ENCODE measurements at regions not wholly inside any gene's neighbourhood (a gene's known extent, or its start where the extent isn't known, plus 50 kb on each side); places are given as distances from the start of the nearest gene placed in this dataset.

DNA sequence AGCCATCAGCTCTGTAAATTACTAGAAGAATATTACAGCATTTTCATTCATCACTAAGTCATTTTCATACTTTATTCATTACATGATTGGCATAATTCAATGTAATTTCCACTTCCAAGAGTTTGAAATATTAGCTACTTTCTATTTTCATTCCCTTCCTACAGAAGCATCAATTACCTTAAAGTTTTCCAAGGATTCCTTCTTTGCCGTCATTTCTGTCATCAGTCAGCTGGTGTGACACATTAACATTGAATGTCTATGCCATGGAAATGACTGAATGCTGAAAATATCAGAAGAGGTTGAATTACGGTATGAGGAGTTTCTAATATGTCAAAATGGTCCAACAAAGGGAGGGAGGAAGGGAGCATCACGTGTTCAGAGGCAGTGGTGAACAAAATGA is 718.2 kb upstream of the GRM7 start:
- DNase-seq = no peak

DNA sequence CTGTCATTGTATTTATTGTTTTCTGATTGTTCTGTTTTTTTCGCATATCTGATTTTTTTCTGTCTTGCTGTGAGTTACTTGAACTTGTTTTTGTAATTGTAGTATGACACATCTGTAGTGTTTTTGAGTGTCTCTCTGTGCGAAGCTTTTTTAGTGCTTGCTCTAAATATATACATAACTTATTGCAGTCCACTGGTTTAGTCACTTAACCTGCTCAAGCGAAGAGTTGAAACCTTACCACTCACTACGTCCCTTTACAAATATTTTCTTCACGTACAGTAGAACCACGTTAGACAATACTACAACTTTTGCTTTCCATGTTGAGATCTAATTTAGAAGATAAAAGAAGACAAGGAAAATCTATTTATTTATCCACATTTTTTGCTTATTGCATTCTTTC is 713.0 kb upstream of the GRM7 start:
- ATAC-seq (no peak), DNase-seq (no peak)
- no peaks in the 10 kb centered on the region for H3K27me3 ChIP-seq (ENCODE audit: control insufficient read depth, insufficient read depth)
- intact Hi-C loops (cut with DNase I) = no loop called here
- no peaks in the 10 kb centered on the region for H3K9me3 ChIP-seq (ENCODE audit: control insufficient read depth, low read length)
- no peak overlapping the region for H3K27ac ChIP-seq (ENCODE audit: low read length)
- H3K4me3 ChIP-seq (ENCODE audit: low read length) = no peak overlapping the region
- WGBS = 85% methylated on average over 6 of the region's 6 CpGs
- H3K4me1 ChIP-seq (ENCODE audit: control insufficient read depth, insufficient read depth, low read length) = no peaks in the 10 kb centered on the region

More for the DNA sequence above, 718.2 kb upstream of the GRM7 start:
- no peaks in the 10 kb centered on the region for H3K27me3 ChIP-seq (ENCODE audit: control insufficient read depth, insufficient read depth)
- intact Hi-C loops (cut with DNase I) = no loop called here
- 49% methylated on average over 3 of the region's 3 CpGs for WGBS
- no peak overlapping the region for H3K4me3 ChIP-seq (ENCODE audit: low read length)
- H3K4me1 ChIP-seq (ENCODE audit: control insufficient read depth, insufficient read depth, low read length) = no peaks in the 10 kb centered on the region
- no peak overlapping the region for H3K27ac ChIP-seq (ENCODE audit: low read length)
- no peak for ATAC-seq
- no peaks in the 10 kb centered on the region for H3K9me3 ChIP-seq (ENCODE audit: control insufficient read depth, low read length)

DNA sequence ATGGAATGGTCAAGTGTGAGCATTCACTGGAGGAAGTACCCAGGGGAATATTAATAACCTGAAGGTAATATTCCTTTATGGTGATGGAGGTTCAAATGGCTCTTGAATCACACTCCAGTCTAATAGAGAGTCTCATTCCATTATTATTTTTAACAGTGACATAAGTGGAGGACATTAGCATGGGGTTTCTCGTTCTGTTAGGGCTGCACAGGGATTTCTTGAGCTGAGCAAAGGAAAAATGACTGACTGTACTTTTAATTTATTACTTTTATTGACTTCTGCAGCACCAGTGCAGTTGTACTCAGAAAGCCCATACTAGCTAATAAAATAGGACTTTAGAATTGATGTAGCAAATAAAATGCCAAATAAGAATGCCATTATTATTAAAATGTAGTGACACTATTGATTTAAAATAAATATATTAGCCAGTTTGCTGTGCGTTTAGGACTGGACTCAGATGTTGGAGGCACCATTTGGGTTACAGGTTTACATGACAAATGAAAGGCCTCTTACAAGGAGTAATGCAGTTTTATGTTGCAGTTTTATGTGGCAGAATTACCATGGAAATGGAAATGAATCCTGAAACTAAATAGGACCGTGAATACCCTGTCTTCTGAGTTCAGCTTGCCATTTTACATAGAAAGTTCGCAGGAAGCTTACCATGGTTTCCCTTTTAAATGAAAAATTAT is 705.1 kb upstream of the GRM7 start:
- intact Hi-C loops (cut with DNase I) = no loop called here
- Histone ChIP-seq H3K27ac (ENCODE audit: low read length) (no peak overlapping the region), H3K4me3 (ENCODE audit: low read length) (no peak overlapping the region), H3K4me1 (ENCODE audit: control insufficient read depth, insufficient read depth, low read length) (no peaks in the 10 kb centered on the region), H3K9me3 (ENCODE audit: control insufficient read depth, low read length) (no peaks in the 10 kb centered on the region), H3K27me3 (ENCODE audit: control insufficient read depth, insufficient read depth) (no peaks in the 10 kb centered on the region)
- 73% methylated on average over 4 of the region's 4 CpGs for WGBS
- ATAC-seq (no peak), DNase-seq (no peak)

DNA sequence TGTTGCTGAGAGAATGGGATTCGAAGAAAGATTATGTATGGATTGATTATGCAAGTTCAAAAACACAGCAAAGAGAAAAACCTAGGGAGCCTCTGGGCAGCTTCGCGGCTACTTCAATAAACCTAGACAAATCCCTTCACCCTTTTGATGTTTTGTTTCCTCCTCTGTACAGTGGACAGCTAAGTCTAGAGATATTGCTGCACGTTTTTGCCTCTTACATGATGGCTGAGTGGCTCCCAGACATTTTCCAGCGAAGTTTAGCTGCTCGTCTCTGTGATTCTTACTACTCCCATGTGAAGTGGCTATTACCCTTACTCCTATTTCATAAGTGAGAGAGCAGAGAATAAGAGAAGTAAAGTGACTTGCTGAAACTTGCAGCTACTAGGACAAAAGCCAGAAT is 695.0 kb upstream of the GRM7 start:
- Histone ChIP-seq H3K9me3 (ENCODE audit: control insufficient read depth, low read length) (no peaks in the 10 kb centered on the region), H3K4me3 (ENCODE audit: low read length) (no peak overlapping the region), H3K27ac (ENCODE audit: low read length) (no peak overlapping the region), H3K4me1 (ENCODE audit: control insufficient read depth, insufficient read depth, low read length) (no peaks in the 10 kb centered on the region), H3K27me3 (ENCODE audit: control insufficient read depth, insufficient read depth) (no peaks in the 10 kb centered on the region)
- intact Hi-C loops (cut with DNase I) = no loop called here
- ATAC-seq (no peak), DNase-seq (no peak)
- WGBS = 72% methylated on average over 6 of the region's 6 CpGs

DNA sequence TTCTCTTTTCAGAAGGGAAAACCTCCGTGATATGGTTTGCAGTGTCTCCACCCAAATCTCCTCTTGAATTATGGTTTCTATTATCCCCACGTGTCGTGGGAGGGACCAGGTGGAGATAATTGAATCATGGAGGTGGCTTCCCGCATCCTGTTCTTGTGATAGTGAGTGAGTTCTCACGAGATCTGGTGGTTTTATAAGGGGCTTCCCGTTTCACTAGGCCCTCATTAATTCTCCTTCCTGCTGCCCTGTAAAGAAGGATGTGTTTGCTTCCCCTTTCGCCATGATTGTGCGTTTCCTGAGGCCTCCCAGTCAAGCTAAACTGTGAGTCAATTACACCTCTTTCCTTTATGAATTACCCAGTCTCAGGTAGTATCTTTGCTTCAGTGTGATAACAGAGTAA is 692.7 kb upstream of the GRM7 start:
- WGBS = 67% methylated on average over 8 of the region's 8 CpGs

DNA sequence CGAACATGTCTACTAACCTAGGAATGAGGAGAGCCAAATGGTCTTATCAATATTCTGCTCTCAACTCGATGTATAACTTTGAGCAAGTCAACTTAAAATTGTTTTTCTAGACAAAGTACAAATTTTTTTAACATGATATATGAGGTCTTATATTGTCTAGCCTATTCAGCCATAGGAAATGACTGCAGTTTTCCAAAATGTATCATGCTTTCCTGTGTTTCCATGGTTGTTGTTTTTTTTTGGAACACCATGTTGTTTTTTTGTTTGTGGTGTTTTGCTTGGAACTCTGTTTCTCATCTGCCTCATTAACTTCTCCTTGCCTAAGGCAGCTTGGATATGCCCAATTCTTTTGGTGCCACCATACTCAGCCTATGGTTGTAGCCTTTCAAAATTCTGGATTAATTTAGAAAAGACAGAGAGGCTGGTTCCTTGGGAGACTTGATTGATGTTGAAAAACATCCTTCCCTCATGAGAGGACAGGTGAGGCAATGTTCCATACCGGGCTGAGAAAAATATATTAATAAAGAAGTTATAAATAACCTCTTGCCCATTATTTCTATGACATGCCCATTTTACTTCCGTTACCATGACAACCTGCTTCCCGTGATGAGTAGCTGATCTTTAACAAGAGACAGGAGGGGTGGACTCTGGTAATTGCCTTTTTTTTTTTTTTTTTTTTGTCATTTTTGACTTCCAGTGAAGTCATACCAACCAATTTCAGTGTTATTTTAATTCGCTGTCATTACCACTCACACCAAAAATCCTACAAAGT is 687.9 kb upstream of the GRM7 start:
- H3K4me1 ChIP-seq (ENCODE audit: control insufficient read depth, insufficient read depth, low read length) = no peaks in the 10 kb centered on the region
- ATAC-seq = no peak
- 72% methylated on average over 6 of the region's 6 CpGs for WGBS
- no peaks in the 10 kb centered on the region for H3K27me3 ChIP-seq (ENCODE audit: control insufficient read depth, insufficient read depth)
- intact Hi-C loops (cut with DNase I) = no loop called here
- H3K9me3 ChIP-seq (ENCODE audit: control insufficient read depth, low read length) = no peaks in the 10 kb centered on the region
- DNase-seq = no peak
- H3K4me3 ChIP-seq (ENCODE audit: low read length) = no peak overlapping the region
- no peak overlapping the region for H3K27ac ChIP-seq (ENCODE audit: low read length)

More for the DNA sequence above, 692.7 kb upstream of the GRM7 start:
- Histone ChIP-seq H3K27me3 (ENCODE audit: control insufficient read depth, insufficient read depth) (no peaks in the 10 kb centered on the region), H3K4me3 (ENCODE audit: low read length) (no peak overlapping the region), H3K9me3 (ENCODE audit: control insufficient read depth, low read length) (no peaks in the 10 kb centered on the region), H3K4me1 (ENCODE audit: control insufficient read depth, insufficient read depth, low read length) (no peaks in the 10 kb centered on the region), H3K27ac (ENCODE audit: low read length) (no peak overlapping the region)
- intact Hi-C loops (cut with DNase I) = no loop called here
- ATAC-seq (no peak), DNase-seq (no peak)

DNA sequence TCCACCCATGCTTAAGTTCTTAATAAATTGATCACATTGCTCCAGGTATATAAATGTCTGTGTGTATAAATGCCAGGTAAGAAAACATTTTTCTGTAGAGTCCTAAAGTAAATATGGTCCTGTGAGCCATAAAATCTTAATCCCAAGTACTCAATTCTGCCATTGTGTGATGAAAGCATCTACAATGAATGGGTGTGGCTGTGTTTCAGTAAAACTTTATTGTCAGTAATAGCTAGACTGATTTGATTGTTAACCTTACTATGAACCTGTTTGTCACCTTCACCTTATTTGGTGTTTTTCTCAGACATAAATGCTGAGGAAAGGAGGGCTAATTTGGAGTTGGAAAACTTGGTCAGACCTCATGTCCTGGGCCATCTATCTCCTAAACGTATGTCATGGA is 683.5 kb upstream of the GRM7 start:
- H3K27me3 ChIP-seq (ENCODE audit: control insufficient read depth, insufficient read depth) = no peaks in the 10 kb centered on the region
- DNase-seq = no peak
- intact Hi-C loops (cut with DNase I) = no loop called here
- 76% methylated on average over 1 of the region's 1 CpG for WGBS
- no peaks in the 10 kb centered on the region for H3K4me1 ChIP-seq (ENCODE audit: control insufficient read depth, insufficient read depth, low read length)
- H3K27ac ChIP-seq (ENCODE audit: low read length) = no peak overlapping the region
- ATAC-seq = no peak
- H3K4me3 ChIP-seq (ENCODE audit: low read length) = no peak overlapping the region
- no peaks in the 10 kb centered on the region for H3K9me3 ChIP-seq (ENCODE audit: control insufficient read depth, low read length)

DNA sequence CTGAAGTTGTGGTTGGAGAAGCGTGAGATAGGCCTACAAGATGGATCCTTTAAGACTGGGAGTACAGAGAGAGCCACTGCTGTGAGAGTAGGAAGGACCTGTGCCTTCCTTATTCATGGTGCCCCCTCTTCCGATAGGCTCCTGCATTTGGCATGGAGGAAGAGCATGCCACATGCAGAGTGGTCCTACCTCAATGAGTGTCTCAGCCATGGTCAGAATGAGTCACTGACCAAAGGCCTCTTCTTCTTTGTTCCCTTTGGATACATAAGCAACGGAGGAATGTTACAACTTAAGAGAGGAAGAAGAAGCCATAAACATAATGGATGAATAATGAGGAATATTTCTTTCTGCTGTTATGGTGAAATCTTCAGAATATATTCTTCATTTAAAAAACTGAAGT is 681.2 kb upstream of the GRM7 start:
- WGBS = 81% methylated on average over 3 of the region's 3 CpGs
- no peak overlapping the region for H3K4me3 ChIP-seq (ENCODE audit: low read length)

DNA sequence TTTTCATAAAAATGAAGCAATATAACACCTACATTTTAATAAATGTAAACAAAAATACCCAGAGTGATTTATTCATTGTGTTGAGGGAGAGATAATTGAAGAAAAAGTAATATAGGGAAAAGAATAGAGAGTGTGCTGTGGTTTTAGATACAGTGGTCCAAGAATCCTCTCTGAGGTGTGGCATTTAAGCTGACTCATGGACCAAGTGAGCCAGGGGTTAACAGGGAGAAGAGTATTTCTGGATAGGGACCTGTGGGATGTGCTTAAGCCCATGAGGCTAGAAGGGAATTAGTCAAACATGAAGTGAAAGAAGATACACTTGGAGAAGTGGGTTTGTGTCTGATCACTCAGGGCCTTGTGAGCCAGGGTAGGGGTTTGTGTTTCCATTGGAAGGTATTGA is 680.7 kb upstream of the GRM7 start:
- Histone ChIP-seq H3K27me3 (ENCODE audit: control insufficient read depth, insufficient read depth) (no peaks in the 10 kb centered on the region), H3K4me3 (ENCODE audit: low read length) (no peak overlapping the region), H3K4me1 (ENCODE audit: control insufficient read depth, insufficient read depth, low read length) (no peaks in the 10 kb centered on the region), H3K9me3 (ENCODE audit: control insufficient read depth, low read length) (no peaks in the 10 kb centered on the region), H3K27ac (ENCODE audit: low read length) (no peak overlapping the region)
- DNase-seq (no peak), ATAC-seq (no peak)
- intact Hi-C loops (cut with DNase I) = no loop called here

More for the DNA sequence above, 681.2 kb upstream of the GRM7 start:
- DNase-seq = no peak
- Histone ChIP-seq H3K27ac (ENCODE audit: low read length) (no peak overlapping the region), H3K9me3 (ENCODE audit: control insufficient read depth, low read length) (no peaks in the 10 kb centered on the region), H3K27me3 (ENCODE audit: control insufficient read depth, insufficient read depth) (no peaks in the 10 kb centered on the region), H3K4me1 (ENCODE audit: control insufficient read depth, insufficient read depth, low read length) (no peaks in the 10 kb centered on the region)
- ATAC-seq = no peak
- intact Hi-C loops (cut with DNase I) = no loop called here

DNA sequence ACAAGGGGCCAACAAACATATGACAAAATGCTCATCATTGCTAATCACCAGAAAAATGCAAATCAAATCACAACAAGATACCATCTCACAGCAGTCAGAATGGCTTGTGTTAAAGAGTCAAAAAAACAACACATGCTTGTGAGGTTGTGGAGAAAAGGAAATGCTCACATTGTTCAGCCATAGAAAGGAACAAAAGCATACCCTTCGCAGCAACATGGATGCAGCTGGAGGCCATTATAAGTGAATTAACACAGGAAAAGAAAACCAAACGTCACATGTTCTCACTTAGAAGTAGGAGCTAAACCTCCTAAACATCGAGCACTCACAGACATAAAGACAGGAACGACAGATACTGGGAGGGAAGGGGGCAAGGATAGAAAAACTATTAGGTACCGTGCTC is 678.4 kb upstream of the GRM7 start:
- Histone ChIP-seq H3K4me3 (ENCODE audit: low read length) (no peak overlapping the region), H3K9me3 (ENCODE audit: control insufficient read depth, low read length) (no peaks in the 10 kb centered on the region), H3K27ac (ENCODE audit: low read length) (no peak overlapping the region), H3K27me3 (ENCODE audit: control insufficient read depth, insufficient read depth) (no peaks in the 10 kb centered on the region), H3K4me1 (ENCODE audit: control insufficient read depth, insufficient read depth, low read length) (no peaks in the 10 kb centered on the region)
- DNase-seq (no peak), ATAC-seq (no peak)
- intact Hi-C loops (cut with DNase I) = no loop called here
- 61% methylated on average over 5 of the region's 5 CpGs for WGBS

DNA sequence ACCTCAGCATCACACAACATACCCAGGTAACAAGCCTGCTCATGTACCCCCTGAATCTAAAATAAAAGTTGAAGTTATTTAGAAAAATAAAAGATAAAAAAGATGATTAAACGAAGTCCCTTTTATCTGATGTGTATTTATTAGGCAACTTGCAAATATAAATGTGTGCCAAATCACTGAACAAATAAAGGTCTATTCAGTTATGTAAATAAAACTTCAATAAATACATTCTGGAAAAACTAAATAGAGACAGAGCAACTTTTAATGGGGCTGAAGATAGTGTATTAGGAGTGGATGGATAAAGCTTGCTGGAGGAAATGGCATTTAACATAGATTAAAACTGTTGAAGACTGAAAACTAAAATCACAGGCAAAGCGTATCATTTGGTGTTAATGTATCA is 678.0 kb upstream of the GRM7 start:
- no peaks in the 10 kb centered on the region for H3K27me3 ChIP-seq (ENCODE audit: control insufficient read depth, insufficient read depth)
- 83% methylated on average over 2 of the region's 2 CpGs for WGBS
- H3K27ac ChIP-seq (ENCODE audit: low read length) = no peak overlapping the region
- no peak for ATAC-seq
- no peak for DNase-seq
- H3K4me3 ChIP-seq (ENCODE audit: low read length) = no peak overlapping the region
- intact Hi-C loops (cut with DNase I) = no loop called here
- H3K4me1 ChIP-seq (ENCODE audit: control insufficient read depth, insufficient read depth, low read length) = no peaks in the 10 kb centered on the region
- H3K9me3 ChIP-seq (ENCODE audit: control insufficient read depth, low read length) = no peaks in the 10 kb centered on the region

Data from right cardiac atrium (tissue), 5 donors.